ENCODE measurements at regions not wholly inside any gene's neighbourhood (a gene's known extent, or its start where the extent isn't known, plus 50 kb on each side); places are given as distances from the start of the nearest gene placed in this dataset.

GRCh38 chr5:82657033-82657699, 379.0 kb upstream of the RPS23 start:
- ATAC-seq: no peak
- H3K4me1 ChIP-seq (ENCODE audit: insufficient read depth, low read length): 0 out of 2 replicates have a peak, but pooled peaks cover 9% of the 10 kb centered on the region
- H3K4me3 ChIP-seq (replicated peaks in 1 of 3; ENCODE audit: insufficient read depth in 1 of 3, low read depth in 2 of 3, low read length in 3 of 3): no peak overlapping the region
- POLR2A ChIA-PET: no interaction called here
- no peak for DNase-seq (ENCODE audit: low spot score)
- H4K20me1 ChIP-seq (ENCODE audit: insufficient read depth, low read length): no peaks in the 10 kb centered on the region
- in situ Hi-C loops (cut with HindIII; ENCODE audit: extremely low pct_ligation_motif_present, low pct_unique_long_range_greater_than_20kb): no loop called here
- H2AFZ ChIP-seq (ENCODE audit: low read length): no peak overlapping the region
- no peaks in the 10 kb centered on the region for H3K36me3 ChIP-seq (replicated peaks in 1 of 2; ENCODE audit: control insufficient read depth in 1 of 2, insufficient read depth in 2 of 2, low read length in 2 of 2)
- no peak overlapping the region for H3K9ac ChIP-seq (ENCODE audit: insufficient read depth, low read depth, low read length)
- FAIRE-seq: no peak
- H3K27me3 ChIP-seq (ENCODE audit: control insufficient read depth in 1 of 2, insufficient read depth in 2 of 2, low read length in 2 of 2): peaks cover 0 to 5% of the 10 kb centered on the region in 2 experiments; a peak in 1 of 5 replicates
- intact Hi-C loops (cut with micrococcal nuclease; ENCODE audit: unreplicated experiment): no loop called here
- H3K4me2 ChIP-seq (ENCODE audit: low read depth, low read length): no peak overlapping the region
- no TSS peak for BruUV-seq (replicated peaks)
- no peak for TF ChIP-seq GTF2F1 (IDR thresholded peaks at IDR 0.05; ENCODE audit: low read length)
- TF ChIP-seq CC2D1A (CRISPR knock-in tag; IDR thresholded peaks at IDR 0.05): no peak
- TF ChIP-seq FOXP1 (IDR thresholded peaks at IDR 0.05): no peak
- no peak for TF ChIP-seq FOXP1 (CRISPR knock-in tag; IDR thresholded peaks at IDR 0.05)
- no peak for TF ChIP-seq TBX3 (IDR thresholded peaks at IDR 0.05; ENCODE audit: borderline replicate concordance)
- no peak for TF ChIP-seq DNMT3B (CRISPR knock-in tag; conservative IDR thresholded peaks at IDR 0.05)
- TF ChIP-seq RORA (CRISPR knock-in tag; IDR thresholded peaks at IDR 0.05): no peak
- TF ChIP-seq IKZF5 (CRISPR knock-in tag; IDR thresholded peaks at IDR 0.05): no peak
- TF ChIP-seq ZNF136 (CRISPR knock-in tag; IDR thresholded peaks at IDR 0.05; ENCODE audit: low read depth): no peak
- TF ChIP-seq FOXK1 (CRISPR knock-in tag; IDR thresholded peaks at IDR 0.05; ENCODE audit: borderline replicate concordance, low read depth): no peak
- TF ChIP-seq ZNF292 (CRISPR knock-in tag; IDR thresholded peaks at IDR 0.05; ENCODE audit: borderline replicate concordance, low read depth): no peak
- TF ChIP-seq GFI1 (CRISPR knock-in tag; IDR thresholded peaks at IDR 0.05; ENCODE audit: borderline replicate concordance): no peak
- TF ChIP-seq SMAD3 (CRISPR knock-in tag; IDR thresholded peaks at IDR 0.05): no peak
- no peak for TF ChIP-seq NR3C1 (CRISPR knock-in tag; IDR thresholded peaks at IDR 0.05)
- TF ChIP-seq PATZ1 (CRISPR knock-in tag; IDR thresholded peaks at IDR 0.05): no peak
- no peak for TF ChIP-seq ZBTB44 (CRISPR knock-in tag; IDR thresholded peaks at IDR 0.05)
- TF ChIP-seq KMT2A (CRISPR knock-in tag; IDR thresholded peaks at IDR 0.05): no peak
- no peak for TF ChIP-seq ZSCAN29 (CRISPR knock-in tag; conservative IDR thresholded peaks at IDR 0.05)
- H3K9me3 ChIP-seq (ENCODE audit: low read length): no peaks in the 10 kb centered on the region
- 18% methylated on average over 5 of the region's 5 CpGs for WGBS (ENCODE audit: low lambda C conversion rate)
- CTCF ChIA-PET (ENCODE audit: low intra/inter-chr PET ratio, low total read pairs): no interaction called here
- no peaks in the 10 kb centered on the region for H3K79me2 ChIP-seq (ENCODE audit: insufficient read depth, low read length)
- no peak overlapping the region for H3K27ac ChIP-seq (ENCODE audit: extremely low read length, insufficient read depth, low read length)

Measured in HepG2 (cell line).